T-helper 2 cell treated with Interferon-gamma antibody and Interleukin-4, amounts not matched to agents 100 ng/mL and 5 ng/mL, for 36 hours (primary cell): ENCODE measurements at regions not wholly inside any gene's neighbourhood (a gene's known extent, or its start where the extent isn't known, plus 50 kb on each side); places are given as distances from the start of the nearest gene placed in this dataset.
"Not testable (repeated sequence)": the region's sequence is repeated elsewhere in the genome, so short reads cannot be mapped to it uniquely, and the experiment has no call there.

Experiments
- intact Hi-C: fragments of 100-400 bp; cut with micrococcal nuclease; formaldehyde crosslinking; loops from one replicate; pipeline ENCODE4 v1.15.1; 2023

- intact Hi-C loops = no loop called here
These were observed 318.3 kb upstream of the CCL2 start for GRCh38 chr17:33936764-33937163.

GRCh38 chr17:33939959-33940358 lies 315.1 kb upstream of the CCL2 start:
- intact Hi-C loops = no loop called here

GRCh38 chr17:33940769-33941370 lies 314.2 kb upstream of the CCL2 start:
- intact Hi-C loops = no loop called here

- intact Hi-C loops = no loop called here
These were observed 313.3 kb upstream of the CCL2 start for GRCh38 chr17:33941744-33942143.

- intact Hi-C loops = no loop called here
These were observed 312.7 kb upstream of the CCL2 start for GRCh38 chr17:33942414-33942813.

GRCh38 chr17:33944412-33944811 lies 310.7 kb upstream of the CCL2 start:
- intact Hi-C loops = no loop called here

GRCh38 chr17:33944826-33945225 lies 310.3 kb upstream of the CCL2 start:
- intact Hi-C loops = no loop called here

GRCh38 chr17:33945646-33946546 lies 309.2 kb upstream of the CCL2 start:
- intact Hi-C loops = no loop called here

GRCh38 chr17:33947762-33948161 lies 307.3 kb upstream of the CCL2 start:
- intact Hi-C loops = no loop called here

GRCh38 chr17:33948309-33948708 lies 306.8 kb upstream of the CCL2 start:
- intact Hi-C loops = no loop called here

- intact Hi-C loops = no loop called here
These were observed 306.0 kb upstream of the CCL2 start for GRCh38 chr17:33949100-33949499.

- intact Hi-C loops = no loop called here
These were observed 305.0 kb upstream of the CCL2 start for GRCh38 chr17:33950061-33950460.

GRCh38 chr17:33952425-33952824 lies 302.7 kb upstream of the CCL2 start:
- intact Hi-C loops = no loop called here

- intact Hi-C loops = no loop called here
These were observed 300.5 kb upstream of the CCL2 start for GRCh38 chr17:33954597-33954996.

GRCh38 chr17:33955461-33955860 lies 299.6 kb upstream of the CCL2 start:
- intact Hi-C loops = no loop called here

GRCh38 chr17:33959098-33959497 lies 296.0 kb upstream of the CCL2 start:
- intact Hi-C loops = not testable (repeated sequence)

GRCh38 chr17:33962857-33963655 lies 292.0 kb upstream of the CCL2 start:
- intact Hi-C loops = no loop called here

GRCh38 chr17:33964344-33964979 lies 290.6 kb upstream of the CCL2 start:
- intact Hi-C loops = no loop called here

GRCh38 chr17:33966410-33967059 lies 288.6 kb upstream of the CCL2 start:
- intact Hi-C loops = no loop called here

GRCh38 chr17:33967608-33968349 lies 287.3 kb upstream of the CCL2 start:
- intact Hi-C loops = no loop called here
